Activated T-cell treated with anti-CD3 and anti-CD28 coated beads for 48 hours (primary cell): ENCODE measurements at regions not wholly inside any gene's neighbourhood (a gene's known extent, or its start where the extent isn't known, plus 50 kb on each side); places are given as distances from the start of the nearest gene placed in this dataset.

Experiments used
- DNase-seq: peaks from one replicate; pipeline ENCODE4 v3.0.0-alpha.2; 2020; ENCODE audit warnings: low read depth

DNA sequence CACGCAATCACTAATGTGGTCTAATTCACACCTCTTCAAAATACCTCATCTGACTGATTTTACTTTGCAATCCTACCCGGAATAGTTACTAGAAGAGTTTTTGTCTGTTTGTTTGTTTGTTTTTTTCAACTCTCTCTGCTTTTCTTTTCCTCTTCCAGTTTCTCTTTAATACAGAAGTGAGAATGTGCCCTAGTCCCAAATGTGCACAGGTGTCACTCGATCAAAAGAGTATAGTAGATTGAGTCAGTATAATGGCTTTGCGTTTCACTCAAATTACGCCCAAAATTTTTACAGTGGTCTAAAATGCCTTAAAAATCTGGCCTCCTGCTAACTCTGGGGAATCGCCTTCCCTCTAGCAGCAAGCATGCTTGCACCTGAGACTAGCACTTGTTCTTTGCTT, 1536.8 kb downstream of the KCNT2 start:
- DNase-seq: no peak

DNA sequence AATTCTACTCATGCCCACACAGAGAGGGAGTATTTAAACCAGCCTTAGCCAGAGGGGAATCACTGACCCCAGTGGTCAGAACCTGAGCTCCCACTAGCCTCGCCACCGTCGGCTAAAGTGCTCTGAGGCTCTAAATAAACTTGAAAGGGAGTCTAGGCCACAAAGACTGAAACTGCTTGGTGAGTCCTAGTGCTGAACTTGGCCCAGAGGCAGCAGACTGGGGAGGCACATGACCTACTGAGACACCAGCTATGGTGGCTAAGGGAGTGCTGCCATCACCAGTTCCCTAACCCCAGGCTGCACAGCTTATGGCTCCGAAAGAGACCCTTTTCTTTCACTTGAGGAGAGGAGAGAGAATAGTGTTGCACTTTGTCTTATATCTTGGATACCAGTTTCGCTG, 1542.8 kb downstream of the KCNT2 start:
- no peak for DNase-seq

DNA sequence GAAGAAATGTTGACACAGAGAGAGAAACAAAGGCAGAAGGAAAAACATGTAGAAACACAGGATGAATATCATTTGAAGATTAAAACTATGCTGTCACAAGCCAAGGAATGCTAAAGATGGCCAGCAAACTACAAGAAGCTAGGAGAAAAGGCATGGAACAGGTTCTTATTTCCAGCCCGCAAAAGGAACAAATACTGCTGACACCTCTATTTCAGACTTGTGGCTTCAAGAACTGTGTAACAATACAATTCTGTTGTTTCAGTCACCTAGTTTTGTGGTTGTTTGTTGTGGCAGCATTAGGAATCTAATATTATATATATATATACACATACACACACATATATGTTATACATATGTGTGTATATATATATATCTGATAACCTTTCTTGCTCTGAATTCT, 1543.9 kb downstream of the KCNT2 start:
- no peak for DNase-seq

DNA sequence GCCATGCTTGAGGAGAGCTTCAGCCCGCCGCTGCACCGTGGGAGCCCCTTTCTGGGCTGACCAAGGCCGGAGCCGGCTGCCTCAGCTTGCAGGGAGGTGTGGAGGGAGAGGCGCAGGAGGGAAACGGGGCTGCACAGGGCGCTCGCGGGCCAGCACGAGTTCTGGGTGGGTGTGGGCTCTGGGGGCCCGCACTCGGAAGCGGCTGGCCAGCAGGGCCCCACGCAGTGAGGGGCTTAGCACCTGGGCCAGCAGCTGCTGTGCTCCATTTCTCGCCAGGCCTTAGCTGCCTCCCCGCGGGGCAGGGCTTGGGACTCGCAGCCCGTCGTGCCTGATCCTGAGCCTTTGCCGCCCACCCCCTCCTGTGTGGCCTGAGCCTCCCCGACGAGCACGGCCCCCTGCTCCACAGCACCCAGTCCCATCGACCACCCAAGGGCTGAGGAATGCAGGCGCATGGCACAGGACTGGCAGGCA, 1554.0 kb downstream of the KCNT2 start:
- DNase-seq: no peak

DNA sequence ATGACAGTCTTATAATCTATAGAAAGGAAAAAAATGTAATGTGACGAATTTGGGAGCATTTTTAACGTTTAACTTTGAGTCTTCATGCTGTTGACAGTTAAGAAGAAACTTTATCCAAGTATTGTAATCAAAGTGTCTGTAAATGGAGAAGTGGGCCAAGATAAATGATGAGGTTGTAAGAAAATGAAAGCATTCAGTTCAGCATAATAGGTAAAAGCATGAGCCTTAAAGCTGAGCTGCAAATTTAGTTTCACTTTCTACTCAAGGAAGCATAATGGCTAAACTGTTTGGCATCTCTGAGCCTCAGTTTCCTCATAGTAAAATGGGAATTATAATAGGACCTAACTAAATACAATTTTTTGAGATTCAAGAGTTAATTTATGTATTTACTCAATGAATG, 1554.8 kb downstream of the KCNT2 start:
- DNase-seq: no peak

DNA sequence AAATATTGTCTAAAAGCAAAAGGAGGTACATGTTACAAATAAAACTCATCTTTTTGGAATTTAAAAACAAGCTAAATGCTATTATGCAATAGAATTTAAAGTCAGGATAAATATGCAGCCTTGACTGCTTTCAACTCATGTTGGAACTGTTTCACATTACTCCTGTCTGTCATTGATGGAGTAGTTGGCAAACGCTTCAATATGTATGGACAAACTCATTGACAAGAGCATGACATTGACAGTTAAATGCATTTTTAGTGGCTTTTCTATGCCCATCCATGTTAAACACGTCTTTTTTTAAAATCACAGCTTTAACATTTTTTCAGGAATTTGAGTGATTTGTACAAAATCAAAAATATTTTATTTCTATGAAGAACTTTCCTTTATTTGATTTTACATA, 1560.5 kb downstream of the KCNT2 start:
- no peak for DNase-seq

DNA sequence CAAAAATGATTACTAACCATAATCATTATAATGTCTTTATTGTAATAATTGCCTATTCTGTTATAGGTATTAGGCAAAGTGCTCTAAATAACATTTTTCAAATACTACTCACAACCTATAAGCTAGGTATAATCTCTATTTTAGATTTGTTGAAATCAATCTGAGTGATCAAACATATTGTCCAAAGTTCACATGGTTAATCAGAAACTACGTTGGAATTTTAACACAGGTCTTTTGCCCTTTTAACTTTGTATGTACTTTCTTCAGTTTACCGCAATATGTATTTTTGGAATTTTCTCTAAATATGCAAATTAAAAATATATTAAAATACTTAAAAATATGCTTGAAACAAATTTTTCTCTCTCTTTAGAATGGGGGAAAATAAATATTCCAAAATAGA, 1563.2 kb downstream of the KCNT2 start:
- no peak for DNase-seq

DNA sequence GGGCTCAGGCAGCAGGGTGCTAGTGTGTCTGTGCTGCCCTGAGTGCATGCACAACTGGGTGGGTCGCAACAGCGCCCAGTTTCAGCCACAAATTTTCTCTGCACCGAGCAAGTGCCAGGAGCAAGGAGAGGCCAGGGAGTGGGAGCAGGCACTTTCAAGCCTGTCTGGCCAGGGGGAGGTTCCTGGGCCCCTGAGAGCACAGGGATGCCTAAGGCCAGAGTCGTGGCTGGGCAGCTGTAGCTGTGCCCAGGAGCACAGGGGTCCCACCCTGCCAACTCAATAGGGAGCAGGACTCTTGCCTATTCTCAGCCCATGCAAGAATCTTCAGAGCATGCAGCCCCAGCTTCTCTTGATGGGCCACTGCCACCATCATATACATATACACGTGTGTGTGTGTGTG, 1577.4 kb downstream of the KCNT2 start:
- DNase-seq: no peak

DNA sequence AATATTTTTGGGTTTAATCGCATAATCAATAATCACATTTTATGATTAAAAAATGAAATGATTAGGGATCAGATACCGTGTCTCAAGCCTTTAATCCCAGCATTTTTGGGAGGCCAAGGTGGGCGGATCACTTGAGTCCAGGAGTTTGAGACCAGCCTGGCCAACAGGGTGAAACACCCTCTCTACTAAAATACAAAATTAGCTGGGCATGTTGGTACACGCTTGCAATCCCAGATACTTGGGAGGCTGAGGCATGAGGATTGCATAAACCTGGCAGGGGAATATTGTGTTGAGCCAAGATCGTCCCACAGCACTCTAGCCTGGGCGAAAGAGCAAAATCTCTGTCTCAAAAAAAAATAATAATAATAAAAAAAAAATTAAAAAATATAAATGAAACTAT, 1581.4 kb downstream of the KCNT2 start:
- DNase-seq: no peak

DNA sequence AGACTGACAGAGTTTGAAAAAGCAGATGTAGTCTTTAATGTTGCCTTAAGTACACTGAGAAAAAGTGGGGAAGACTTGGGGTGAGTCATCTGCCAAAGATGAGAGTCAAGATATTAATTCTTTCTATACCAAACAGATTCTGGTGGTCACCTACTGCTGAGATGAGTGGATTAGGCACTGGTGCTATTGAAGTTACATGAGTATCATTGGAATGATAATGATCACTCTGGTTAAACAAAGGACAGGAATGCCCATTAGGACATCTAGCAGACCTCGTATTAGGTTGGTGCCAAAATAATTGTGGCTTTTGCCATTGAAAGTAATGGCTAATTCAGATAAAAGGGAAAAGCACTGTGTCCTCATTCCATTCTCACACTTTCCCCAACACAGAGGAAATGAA, 1588.9 kb downstream of the KCNT2 start:
- DNase-seq: no peak

DNA sequence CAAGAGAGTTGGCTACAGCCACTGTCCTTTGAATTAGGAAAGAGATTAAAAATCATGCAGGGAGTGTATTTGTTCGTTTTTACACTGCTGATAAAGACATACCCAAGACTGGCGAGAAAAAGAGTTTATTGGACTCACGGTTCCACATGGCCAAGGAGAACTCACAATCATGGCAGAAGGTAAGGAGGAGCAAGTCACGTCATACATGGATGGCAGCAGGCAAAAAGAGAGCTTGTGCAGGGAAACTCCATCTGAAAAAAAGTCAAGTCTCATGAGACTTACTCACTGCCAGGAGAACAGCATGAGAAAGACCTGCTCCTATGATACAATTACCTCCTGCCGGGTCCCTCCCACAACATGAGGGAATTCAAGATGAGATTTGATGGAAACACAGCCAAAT, 1595.2 kb downstream of the KCNT2 start:
- DNase-seq: no peak

DNA sequence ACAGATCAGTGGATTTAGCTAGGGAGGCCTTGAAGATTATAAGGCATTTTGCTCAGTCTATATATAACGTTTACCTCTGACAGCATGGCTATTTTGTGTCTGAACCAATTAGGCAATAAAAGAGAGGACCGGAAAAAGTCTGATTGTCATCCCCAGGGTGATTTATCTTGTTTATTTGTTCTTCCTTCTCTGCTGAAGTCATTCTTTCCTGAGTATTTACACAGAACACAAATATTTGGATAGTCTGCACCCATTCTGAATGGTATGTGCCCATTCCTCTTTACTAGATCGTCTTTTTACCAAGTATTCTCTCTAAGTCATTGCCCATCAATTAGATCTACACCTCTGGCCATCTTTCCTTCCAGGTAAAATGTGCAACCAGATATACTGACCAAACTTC, 1602.9 kb downstream of the KCNT2 start:
- no peak for DNase-seq

DNA sequence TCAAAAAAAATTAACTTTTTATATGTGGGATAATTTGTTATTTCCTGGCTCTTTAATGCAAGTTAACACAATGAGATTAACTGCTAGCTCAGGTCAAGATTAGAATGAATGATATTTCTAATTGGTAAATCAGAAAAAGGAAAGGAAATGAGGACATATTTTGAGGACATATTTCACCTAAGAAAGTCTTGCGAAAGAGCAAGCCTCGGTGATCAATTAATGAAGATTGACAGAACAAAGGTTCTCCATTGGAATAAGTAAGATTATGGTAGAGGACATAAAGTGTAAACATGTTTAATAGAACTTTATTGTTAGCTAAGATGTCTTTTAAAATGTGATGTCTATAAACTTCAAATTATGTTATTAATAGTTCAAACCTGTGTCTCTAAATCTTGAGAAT, 1617.8 kb downstream of the KCNT2 start:
- DNase-seq: no peak

DNA sequence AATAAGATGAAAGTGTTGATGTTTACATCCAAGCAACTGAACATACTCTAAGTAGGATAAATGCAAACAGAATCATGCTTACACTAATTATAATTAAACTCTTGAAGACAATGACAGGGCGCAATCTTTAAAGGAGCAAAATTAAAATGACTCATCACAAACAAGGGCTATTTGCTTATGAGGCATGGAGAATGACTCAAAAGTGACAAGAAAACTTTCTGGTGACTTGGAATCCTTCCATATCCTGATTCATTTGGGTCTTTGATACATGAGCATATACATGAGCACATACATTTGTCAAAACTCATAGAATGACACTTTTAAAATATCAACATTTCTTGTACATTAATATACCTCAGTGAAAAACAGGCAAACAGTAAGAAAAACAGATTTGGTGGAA, 1632.3 kb downstream of the KCNT2 start:
- DNase-seq: no peak

DNA sequence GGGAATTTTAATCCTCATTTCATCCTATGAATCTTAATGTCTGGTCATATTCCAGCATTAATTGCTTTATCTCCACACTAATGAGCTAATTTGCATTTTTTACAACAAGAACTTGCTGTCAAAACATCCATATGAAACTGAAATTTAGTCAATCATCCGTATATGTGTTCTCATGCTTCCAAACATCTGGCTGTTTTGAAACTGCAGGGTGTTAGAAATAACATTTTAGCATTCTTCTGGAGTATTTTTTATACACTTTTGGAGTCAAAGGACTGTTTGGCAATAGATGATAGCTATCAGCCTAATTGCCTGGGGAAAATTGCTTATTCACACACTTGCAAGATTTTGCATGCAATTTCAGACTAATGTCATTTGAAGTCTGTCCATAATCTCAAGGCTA, 1639.3 kb downstream of the KCNT2 start:
- no peak for DNase-seq

DNA sequence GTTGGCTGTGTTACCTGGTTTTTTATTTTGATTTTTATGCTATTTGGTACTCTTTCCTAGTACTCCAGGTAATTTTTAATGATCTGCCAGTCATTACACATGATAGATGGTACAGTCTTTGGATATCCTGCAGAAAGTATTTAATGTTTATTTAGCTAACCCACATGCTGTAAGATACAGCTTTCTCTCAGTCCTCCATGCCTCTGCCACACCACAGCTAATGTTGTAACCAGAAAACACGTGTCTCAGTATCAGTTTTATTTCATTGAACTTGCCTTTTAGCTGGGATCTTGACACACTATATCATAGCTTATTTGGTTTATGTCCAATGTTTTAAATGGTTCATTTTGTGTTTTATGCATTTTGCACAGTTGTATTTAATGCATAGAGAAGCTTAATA, 1648.4 kb downstream of the KCNT2 start:
- DNase-seq: no peak

DNA sequence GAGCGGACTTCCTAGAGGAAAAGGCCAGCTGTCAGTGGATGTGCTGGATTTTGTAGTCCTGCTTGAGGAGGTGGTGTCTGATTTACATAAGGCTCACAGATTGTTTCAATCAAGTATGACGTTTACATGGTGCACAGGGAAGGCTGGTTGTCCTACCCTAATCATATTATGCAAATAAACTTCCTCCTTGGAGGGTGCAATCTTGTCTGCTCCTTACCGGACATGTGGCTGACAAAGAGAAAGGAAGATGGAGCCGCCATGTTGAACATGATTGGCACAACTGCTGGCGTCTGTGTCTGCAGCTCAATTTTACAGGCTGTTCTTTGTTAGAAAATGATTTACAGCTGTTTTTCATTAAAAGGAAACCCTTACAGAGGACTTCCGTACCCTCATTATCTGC, 1656.1 kb downstream of the KCNT2 start:
- DNase-seq: no peak

DNA sequence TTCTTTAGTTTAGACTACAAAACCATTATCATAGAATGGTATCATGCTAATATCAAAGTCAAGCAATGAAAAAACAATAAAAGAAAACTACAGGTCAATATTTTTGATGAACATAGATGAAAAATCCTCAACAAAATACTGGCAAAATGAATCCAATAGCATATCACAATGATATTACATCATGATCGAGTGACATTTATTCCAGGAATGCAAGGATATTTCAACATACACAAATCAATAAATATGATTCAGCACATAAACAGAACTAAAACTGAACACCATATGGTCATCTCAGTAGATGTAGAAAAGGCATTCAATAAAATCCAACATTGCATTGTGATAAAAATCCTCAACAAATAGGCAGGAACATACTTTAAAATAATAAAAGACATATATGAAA, 1657.7 kb downstream of the KCNT2 start:
- no peak for DNase-seq

DNA sequence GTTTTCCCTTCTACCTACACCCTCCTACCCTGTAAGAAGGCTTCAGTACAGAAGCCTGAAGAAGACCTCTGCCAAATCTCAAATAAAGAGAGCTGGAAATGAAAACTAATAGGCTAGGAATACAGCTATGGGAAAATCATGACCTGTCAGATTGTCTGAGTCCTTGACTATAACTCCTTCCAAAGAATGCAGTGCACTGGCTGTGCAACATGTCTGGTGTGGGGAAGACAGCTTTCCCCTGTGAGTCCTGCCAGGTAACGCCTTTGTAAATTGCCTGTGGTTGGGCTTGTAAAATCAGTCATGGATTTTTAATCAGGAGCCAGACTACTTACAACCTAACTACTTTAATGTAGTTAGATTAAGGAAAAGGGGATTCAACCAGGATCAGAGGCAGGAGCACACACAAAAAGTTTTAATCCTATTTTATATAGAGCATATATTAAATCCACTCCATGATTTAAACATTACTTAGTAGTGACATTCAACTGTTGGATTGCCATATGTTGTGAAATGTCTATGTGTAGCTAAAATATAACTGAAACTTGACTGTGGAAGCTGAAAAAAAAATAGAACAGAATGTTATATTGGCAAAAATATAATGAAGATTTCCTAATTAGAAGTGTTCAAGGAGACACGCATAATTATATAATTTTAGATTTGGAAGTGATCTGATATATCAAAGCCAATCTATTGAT, 1667.8 kb downstream of the KCNT2 start:
- no peak for DNase-seq

DNA sequence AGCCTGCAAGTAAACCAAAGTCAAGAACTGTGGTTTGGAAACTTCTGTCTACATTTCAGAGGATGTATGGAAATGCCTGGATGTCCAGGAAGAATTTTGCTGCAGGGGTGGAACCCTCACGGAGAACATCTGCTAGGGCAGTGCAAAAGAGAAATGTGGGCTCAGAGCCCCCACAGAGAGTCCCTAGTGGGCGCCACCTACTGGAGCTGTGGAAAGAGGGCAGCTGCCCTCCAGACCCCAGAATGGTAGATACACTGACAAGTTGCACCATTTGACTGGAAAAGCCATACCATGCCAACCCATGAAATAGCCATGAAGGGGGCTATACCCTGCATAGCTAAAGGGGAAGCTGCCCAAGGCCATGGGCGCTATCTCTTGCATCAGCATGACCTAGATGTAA, 1672.4 kb downstream of the KCNT2 start:
- DNase-seq: no peak

DNA sequence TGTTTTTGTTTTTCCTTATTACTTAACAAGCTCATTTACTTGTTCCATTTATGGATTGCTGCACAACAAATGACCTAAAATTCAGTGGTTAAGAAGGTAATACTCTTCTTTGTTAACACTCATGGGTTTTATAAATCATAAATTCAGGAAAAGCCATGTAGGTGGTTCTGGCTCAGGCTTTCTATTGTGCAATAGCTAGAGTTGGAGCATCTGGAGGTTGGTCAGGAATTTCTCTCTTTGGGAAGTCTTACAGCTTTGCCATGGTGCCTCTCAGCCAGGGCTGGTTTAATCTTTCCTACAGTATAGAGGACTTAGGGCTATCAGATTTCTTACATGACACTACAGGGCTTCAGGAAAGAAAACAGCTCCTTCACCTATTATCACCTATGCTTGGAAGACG, 1677.1 kb downstream of the KCNT2 start:
- DNase-seq: no peak

DNA sequence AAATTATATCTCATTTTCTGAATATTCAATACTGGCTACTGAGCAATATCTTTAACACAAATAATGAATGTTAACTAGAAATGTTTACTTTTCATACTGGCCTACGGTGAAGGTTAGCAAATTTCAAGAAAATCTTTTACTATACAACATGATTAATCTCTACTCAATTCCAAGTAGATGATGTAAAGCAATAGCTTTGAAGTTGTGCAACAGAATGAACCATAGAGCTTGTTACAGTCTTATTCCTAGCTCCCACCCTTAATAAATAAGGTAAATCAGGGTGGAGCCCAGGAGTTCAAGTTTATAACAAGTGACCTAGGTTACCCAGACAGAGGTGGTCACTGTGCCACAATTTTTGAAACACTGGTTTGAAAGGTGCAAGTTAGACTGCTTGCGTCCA, 1678.1 kb downstream of the KCNT2 start:
- no peak for DNase-seq

DNA sequence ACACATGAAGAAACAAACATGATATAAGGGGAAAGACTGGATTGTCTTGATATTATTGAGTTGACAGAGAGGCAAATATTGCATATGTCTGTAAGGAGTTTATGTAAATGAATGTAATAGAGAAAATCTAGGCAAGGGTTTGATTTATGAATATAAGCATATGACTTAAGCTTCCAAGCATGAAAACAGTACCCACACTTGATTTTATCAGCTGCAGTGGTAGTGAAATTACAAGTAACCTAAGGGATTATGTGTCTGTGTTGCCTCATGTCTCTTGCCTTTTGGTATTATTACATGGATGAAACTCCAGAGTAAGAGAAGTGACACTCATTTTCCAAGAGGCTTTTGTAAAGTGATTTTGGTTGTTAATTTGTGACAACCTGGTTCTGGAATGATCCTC, 1678.9 kb downstream of the KCNT2 start:
- no peak for DNase-seq

DNA sequence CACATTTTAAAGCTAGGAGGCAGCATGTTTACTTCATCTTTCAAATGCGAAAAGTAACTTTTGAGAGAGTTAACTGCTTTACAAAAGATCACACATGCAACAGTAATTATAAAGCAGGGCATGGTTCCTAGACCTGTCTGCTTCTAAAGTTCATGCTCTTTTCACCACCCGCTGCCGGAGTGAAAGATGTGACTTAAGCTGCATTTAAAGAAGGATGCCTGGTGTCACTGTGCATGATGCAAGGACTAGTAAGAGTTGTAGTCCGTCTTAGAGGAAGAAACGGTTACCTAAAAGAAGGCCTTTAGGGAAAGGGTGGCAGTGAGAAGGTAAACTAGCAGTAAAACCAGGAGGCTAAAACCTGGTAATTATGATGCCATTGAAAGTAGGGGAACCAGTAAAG, 1689.1 kb downstream of the KCNT2 start:
- no peak for DNase-seq

DNA sequence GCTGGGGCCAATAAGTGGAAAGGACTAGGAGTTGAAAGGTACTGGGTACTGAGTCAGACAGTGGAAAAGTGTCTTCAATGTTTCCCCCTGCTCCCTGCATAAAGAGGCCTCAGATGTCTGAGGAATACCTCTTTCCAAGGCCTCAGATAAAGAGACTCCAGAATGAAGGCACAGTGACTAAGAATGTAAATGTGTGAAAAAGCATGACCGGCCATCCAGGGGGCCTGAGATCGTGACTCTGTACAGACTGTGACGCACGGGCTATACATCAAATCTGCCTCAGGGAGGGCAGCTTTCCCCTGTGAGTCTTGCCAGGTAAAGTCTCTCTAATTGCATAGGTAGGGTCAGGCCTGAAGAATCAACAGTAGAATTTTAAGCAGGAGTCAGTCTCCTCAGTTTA, 1690.5 kb downstream of the KCNT2 start:
- DNase-seq: no peak
